ENCODE measurements at regions not wholly inside any gene's neighbourhood (a gene's known extent, or its start where the extent isn't known, plus 50 kb on each side); places are given as distances from the start of the nearest gene placed in this dataset.

GRCh38 chr3:22582266-22582665, 620.9 kb upstream of the UBE2E2 start:
- no peak for TF ChIP-seq CTCF (tag by site-specific recombination; IDR thresholded peaks at IDR 0.05)
- no peak for TF ChIP-seq ZNF324 (tag by site-specific recombination; IDR thresholded peaks at IDR 0.05)

All from HEK293 (cell line).